ENCODE measurements at regions not wholly inside any gene's neighbourhood (a gene's known extent, or its start where the extent isn't known, plus 50 kb on each side); places are given as distances from the start of the nearest gene placed in this dataset.

DNA sequence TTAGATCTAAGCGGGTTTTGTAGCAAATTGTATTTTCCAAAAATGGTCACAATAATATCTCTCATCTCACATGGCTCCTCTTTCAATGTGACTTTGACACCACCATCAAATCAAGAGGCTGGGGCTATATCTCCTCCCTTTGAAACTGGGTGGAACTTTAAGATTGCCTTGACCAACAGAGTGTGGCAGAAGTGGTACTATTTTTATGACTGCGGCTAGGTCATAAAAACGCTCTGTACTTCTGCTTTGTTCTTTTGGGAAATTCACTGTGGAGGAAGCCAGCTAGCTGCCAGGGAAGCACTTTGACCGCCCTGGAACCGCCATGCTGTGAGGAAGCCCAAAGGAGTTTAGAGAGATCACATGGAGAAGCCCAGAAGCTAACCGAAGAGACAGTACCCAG lies 50.7 kb upstream of the ACOT11 start:
- intact Hi-C loops (cut with DNase I), result loop anchor here (5.0 kb wide), 1 partner anchor 310 kb away; a partner anchor contains a TSS
- 79% methylated on average over 6 of the region's 6 CpGs for WGBS
- H3K36me3 ChIP-seq, result no peaks in the 10 kb centered on the region
- no peak overlapping the region for H3K4me3 ChIP-seq
- no peak for DNase-seq (ENCODE audit: low spot score)
- H3K27ac ChIP-seq, result no peak overlapping the region
- no peaks in the 10 kb centered on the region for H3K9me3 ChIP-seq
- H3K4me1 ChIP-seq (replicated peaks), result no peaks in the 10 kb centered on the region
- no peak for TF ChIP-seq POLR2A (IDR thresholded peaks at IDR 0.05)
- no peak for TF ChIP-seq POLR2AphosphoS5 (IDR thresholded peaks at IDR 0.05)
- TF ChIP-seq, protein P1, sequence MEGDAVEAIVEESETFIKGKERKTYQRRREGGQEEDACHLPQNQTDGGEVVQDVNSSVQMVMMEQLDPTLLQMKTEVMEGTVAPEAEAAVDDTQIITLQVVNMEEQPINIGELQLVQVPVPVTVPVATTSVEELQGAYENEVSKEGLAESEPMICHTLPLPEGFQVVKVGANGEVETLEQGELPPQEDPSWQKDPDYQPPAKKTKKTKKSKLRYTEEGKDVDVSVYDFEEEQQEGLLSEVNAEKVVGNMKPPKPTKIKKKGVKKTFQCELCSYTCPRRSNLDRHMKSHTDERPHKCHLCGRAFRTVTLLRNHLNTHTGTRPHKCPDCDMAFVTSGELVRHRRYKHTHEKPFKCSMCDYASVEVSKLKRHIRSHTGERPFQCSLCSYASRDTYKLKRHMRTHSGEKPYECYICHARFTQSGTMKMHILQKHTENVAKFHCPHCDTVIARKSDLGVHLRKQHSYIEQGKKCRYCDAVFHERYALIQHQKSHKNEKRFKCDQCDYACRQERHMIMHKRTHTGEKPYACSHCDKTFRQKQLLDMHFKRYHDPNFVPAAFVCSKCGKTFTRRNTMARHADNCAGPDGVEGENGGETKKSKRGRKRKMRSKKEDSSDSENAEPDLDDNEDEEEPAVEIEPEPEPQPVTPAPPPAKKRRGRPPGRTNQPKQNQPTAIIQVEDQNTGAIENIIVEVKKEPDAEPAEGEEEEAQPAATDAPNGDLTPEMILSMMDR (IDR thresholded peaks at IDR 0.05), result no peak
- H3K27me3 ChIP-seq (replicated peaks; ENCODE audit: insufficient read depth), result no peaks in the 10 kb centered on the region

DNA sequence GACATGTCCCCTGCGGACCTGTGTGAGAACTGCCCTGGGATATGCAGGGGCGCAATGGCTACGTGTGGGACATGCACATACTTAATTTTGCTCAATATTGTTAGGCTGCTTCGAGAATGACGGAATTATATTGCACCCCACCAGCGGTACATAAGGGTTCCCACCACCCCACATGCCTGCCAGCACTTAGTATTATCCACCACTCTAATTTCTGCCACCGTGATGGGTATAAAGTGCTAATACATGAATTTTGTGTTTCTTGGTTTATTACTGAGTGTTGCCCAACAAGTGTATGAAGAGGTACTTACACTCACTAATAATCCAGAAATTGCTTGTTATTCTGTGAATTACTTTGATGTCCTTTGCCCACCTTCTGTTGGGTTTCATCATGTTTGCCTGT lies 52.1 kb upstream of the ACOT11 start:
- H3K27me3 ChIP-seq (replicated peaks; ENCODE audit: insufficient read depth), result no peaks in the 10 kb centered on the region
- no peaks in the 10 kb centered on the region for H3K9me3 ChIP-seq
- H3K36me3 ChIP-seq, result no peaks in the 10 kb centered on the region
- intact Hi-C loops (cut with DNase I), result loop anchor here (5.0 kb wide), 1 partner anchor 311 kb away; a partner anchor contains a TSS
- WGBS, result 94% methylated on average over 7 of the region's 7 CpGs
- no peak overlapping the region for H3K27ac ChIP-seq
- no peak overlapping the region for H3K4me3 ChIP-seq
- H3K4me1 ChIP-seq (replicated peaks), result no peaks in the 10 kb centered on the region
- DNase-seq (ENCODE audit: low spot score), result no peak
- TF ChIP-seq, protein P1 (IDR thresholded peaks at IDR 0.05), result no peak
- no peak for TF ChIP-seq POLR2AphosphoS5 (IDR thresholded peaks at IDR 0.05)

GRCh38 chr1:54493608-54494007 lies 54.4 kb upstream of the ACOT11 start:
- no peaks in the 10 kb centered on the region for H3K4me1 ChIP-seq (replicated peaks)
- DNase-seq (ENCODE audit: low spot score), result no peak
- TF ChIP-seq POLR2A (IDR thresholded peaks at IDR 0.05) (no peak), POLR2AphosphoS5 (IDR thresholded peaks at IDR 0.05) (no peak)
- TF ChIP-seq, protein P1 (IDR thresholded peaks at IDR 0.05), result no peak
- H3K36me3 ChIP-seq, result no peaks in the 10 kb centered on the region
- H3K27me3 ChIP-seq (replicated peaks; ENCODE audit: insufficient read depth), result no peaks in the 10 kb centered on the region
- H3K9me3 ChIP-seq, result no peaks in the 10 kb centered on the region
- intact Hi-C loops (cut with DNase I), result no loop called here
- H3K27ac ChIP-seq, result no peak overlapping the region
- H3K4me3 ChIP-seq, result no peak overlapping the region
- WGBS, result 87% methylated on average over 2 of the region's 2 CpGs

- no peaks in the 10 kb centered on the region for H3K36me3 ChIP-seq
- no peak overlapping the region for H3K27ac ChIP-seq
- 29% methylated on average over 20 of the region's 22 CpGs for WGBS
- H3K4me3 ChIP-seq, result no peak overlapping the region
- peaks cover 3% of the 10 kb centered on the region for H3K4me1 ChIP-seq (replicated peaks)
- intact Hi-C loops (cut with DNase I), result no loop called here
- H3K9me3 ChIP-seq, result no peaks in the 10 kb centered on the region
- no peak for DNase-seq (ENCODE audit: low spot score)
- TF ChIP-seq POLR2A (IDR thresholded peaks at IDR 0.05), result no peak
- no peak for TF ChIP-seq POLR2AphosphoS5 (IDR thresholded peaks at IDR 0.05)
- TF ChIP-seq, protein P1 (IDR thresholded peaks at IDR 0.05), result no peak
- no peaks in the 10 kb centered on the region for H3K27me3 ChIP-seq (replicated peaks; ENCODE audit: insufficient read depth)
Observed at GRCh38 chr1:54490361-54491248, 57.4 kb upstream of the ACOT11 start.
